Neural crest cell (in vitro differentiated cells): ENCODE measurements at regions not wholly inside any gene's neighbourhood (a gene's known extent, or its start where the extent isn't known, plus 50 kb on each side); places are given as distances from the start of the nearest gene placed in this dataset.
A peak's percentile ranks its signal among the peaks of the same experiment; 100 is the strongest.

ENCODE experiments used
- DNase-seq: peaks from one replicate; pipeline ENCODE4 v3.0.0; 2021; ENCODE audit warnings: low read depth, mixed read lengths, low spot score
- H3K27ac Mint-ChIP-seq: one replicate; pipeline ENCODE4 v1.8.0; 2021; ENCODE audit warnings: mild to moderate bottlenecking, mixed read lengths; ENCODE audit not compliant: unreplicated experiment
- H3K27me3 Mint-ChIP-seq: 2 replicates; pipeline ENCODE4 v1.8.0; 2021; ENCODE audit warnings: low read depth, mild to moderate bottlenecking, mixed read lengths
- H3K36me3 Mint-ChIP-seq: 2 replicates; pipeline ENCODE4 v1.8.0; 2021; ENCODE audit warnings: low read depth, mild to moderate bottlenecking, mixed read lengths
- H3K4me1 Mint-ChIP-seq: 2 replicates; pipeline ENCODE4 v1.8.0; 2021; ENCODE audit warnings: mixed read lengths
- H3K4me3 Mint-ChIP-seq: one replicate; pipeline ENCODE4 v1.8.0; 2021; ENCODE audit warnings: mild to moderate bottlenecking, mixed read lengths
- H3K9me3 Mint-ChIP-seq: 2 replicates; pipeline ENCODE4 v1.8.0; 2021; ENCODE audit warnings: mixed read lengths
- TF ChIP-seq, protein P1 (sequence below): fragments of 200-600 bp; sonication (generic); conservative IDR thresholded peaks from 2 replicates; pipeline ENCODE4 v1.5.0; 2021; ENCODE audit warnings: antibody characterized with exemption, mild to moderate bottlenecking

DNA sequence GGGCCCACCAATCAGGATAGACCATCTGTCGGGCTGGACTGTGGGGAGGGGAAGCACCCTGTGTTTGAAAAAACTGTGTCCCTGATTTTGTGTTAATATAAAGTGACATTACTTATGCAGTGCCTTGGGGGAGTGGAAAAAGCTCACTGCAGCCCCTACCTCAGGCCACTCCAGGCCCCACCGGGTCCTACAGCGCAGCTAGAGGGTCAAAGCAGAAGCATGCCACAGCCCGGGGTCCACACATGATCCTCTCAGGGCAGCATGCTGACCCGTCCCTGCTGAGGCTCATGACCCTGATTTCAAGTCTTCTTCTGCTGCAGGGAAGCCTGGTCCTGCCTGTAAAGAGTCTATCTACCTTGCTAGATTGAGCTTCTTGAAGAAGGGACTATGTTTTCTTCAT, 133.0 kb upstream of the PLCB4 start:
- Mint-ChIP-seq H3K27ac (peak overlapping the region; percentile 77), H3K27me3 (no peaks in the 10 kb centered on the region), H3K4me3 (no peak overlapping the region), H3K4me1 (peaks cover 23% of the 10 kb centered on the region), H3K36me3 (no peaks in the 10 kb centered on the region), H3K9me3 (peaks cover 6% of the 10 kb centered on the region)
- TF ChIP-seq, protein P1, sequence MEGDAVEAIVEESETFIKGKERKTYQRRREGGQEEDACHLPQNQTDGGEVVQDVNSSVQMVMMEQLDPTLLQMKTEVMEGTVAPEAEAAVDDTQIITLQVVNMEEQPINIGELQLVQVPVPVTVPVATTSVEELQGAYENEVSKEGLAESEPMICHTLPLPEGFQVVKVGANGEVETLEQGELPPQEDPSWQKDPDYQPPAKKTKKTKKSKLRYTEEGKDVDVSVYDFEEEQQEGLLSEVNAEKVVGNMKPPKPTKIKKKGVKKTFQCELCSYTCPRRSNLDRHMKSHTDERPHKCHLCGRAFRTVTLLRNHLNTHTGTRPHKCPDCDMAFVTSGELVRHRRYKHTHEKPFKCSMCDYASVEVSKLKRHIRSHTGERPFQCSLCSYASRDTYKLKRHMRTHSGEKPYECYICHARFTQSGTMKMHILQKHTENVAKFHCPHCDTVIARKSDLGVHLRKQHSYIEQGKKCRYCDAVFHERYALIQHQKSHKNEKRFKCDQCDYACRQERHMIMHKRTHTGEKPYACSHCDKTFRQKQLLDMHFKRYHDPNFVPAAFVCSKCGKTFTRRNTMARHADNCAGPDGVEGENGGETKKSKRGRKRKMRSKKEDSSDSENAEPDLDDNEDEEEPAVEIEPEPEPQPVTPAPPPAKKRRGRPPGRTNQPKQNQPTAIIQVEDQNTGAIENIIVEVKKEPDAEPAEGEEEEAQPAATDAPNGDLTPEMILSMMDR, result no peak
- no peak for DNase-seq

DNA sequence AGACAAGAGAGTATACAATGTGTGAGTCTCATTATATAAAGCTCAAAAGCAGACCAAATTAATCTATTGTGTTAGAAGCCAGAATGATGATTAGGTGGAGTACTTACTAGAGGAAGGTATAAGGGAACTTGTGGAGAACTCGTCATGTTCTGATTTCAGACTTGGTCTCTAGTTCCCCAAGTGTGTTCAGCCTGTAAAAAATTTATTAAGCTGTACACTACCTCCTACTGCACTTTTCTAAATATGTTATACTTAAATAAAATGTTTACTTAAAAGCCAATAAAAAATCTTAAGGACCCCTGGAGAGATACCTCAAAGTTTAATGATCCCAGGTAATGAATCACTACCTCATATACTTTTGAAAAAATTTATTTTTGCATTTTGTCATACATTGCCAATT, 130.4 kb upstream of the PLCB4 start:
- Mint-ChIP-seq H3K27ac (no peak overlapping the region), H3K27me3 (no peaks in the 10 kb centered on the region), H3K4me1 (peaks cover 4% of the 10 kb centered on the region), H3K4me3 (no peak overlapping the region), H3K36me3 (no peaks in the 10 kb centered on the region), H3K9me3 (no peaks in the 10 kb centered on the region)
- TF ChIP-seq, protein P1, result no peak
- DNase-seq, result no peak

DNA sequence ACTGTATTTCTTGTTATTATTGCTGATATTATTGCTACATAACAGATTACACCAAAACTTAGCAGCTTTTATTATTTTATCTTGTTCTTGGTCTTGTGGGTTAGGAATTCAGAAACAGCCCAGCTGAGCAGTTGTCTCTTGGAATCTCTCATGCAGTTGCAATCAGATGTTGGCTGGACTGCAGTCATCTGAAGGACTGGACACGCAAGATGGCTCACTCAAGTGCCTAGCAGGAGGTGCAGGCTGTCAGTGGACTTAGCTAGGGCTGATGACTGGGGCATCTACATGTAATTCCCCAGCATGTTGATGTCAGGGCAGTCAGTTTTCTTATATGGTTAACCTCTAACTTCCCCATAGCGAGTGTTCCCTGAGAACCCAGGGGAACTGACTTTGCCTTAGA, 128.6 kb upstream of the PLCB4 start:
- H3K9me3 Mint-ChIP-seq, result no peaks in the 10 kb centered on the region
- no peak overlapping the region for H3K27ac Mint-ChIP-seq
- no peak for DNase-seq
- H3K4me3 Mint-ChIP-seq, result no peak overlapping the region
- H3K4me1 Mint-ChIP-seq, result no peaks in the 10 kb centered on the region
- H3K36me3 Mint-ChIP-seq, result no peaks in the 10 kb centered on the region
- no peaks in the 10 kb centered on the region for H3K27me3 Mint-ChIP-seq
- TF ChIP-seq, protein P1, result no peak

DNA sequence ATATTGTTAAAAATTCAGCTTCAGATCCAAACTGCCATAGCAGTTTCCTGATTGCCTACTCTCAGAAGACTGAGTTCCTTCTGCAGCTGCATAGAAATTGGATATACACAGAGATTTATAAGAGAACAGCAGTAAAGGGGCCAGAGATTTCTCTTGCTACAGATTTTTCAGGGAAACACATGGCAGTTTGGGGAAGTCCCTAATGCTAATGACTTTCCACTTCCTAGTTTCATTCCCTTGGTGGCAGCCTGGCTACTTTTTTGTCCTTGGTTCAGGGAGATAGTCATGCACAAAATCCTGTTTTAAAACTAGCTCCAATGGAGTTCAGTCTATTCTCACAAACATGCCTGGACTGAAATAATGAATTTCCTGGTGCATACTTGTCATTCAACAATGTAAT, 125.3 kb upstream of the PLCB4 start:
- no peak for DNase-seq

DNA sequence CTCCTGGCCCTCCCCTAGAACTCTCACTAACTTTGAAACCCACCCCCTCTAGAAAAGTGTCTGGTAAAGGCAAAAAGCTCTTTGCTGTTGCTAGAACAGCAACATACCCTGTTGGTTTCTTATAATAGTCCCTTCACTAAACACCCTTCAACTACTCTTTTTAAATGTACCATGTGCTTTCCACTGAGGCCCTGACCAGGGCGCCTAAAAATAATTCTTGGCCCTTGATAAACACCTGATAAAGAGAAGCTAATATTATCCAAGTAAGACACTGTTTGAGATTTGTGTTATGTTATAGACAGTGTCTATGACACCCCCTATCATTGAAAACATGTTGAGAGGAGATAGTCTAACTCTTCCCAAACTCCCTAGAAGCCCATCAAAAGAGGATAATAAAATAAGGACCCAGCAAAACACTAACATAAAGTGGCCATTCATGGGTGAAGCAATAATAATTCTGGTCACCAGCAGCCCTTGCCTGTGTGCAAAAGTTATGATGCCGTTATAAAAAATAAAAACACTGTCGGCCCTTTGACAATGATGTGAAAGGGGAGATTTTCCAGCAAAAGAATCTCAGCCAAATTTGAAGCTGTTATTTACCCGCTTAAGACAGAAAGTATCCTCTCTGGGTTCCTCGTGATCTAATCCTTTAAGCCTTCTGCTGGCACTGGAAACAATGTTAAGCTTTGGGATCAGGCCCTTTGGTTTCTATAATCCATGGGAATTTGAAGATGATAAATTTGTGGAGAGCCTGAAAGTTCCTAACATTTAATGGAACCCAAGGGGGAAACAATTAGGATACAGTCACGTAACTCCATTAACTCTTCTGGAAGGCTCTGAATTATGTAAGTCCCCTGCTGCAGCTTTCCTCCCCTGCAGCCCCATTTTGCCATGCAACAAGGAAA, 122.6 kb upstream of the PLCB4 start:
- H3K36me3 Mint-ChIP-seq, result no peaks in the 10 kb centered on the region
- no peak for DNase-seq
- H3K4me1 Mint-ChIP-seq, result peaks cover 11% of the 10 kb centered on the region
- no peak overlapping the region for H3K27ac Mint-ChIP-seq
- no peaks in the 10 kb centered on the region for H3K27me3 Mint-ChIP-seq
- TF ChIP-seq, protein P1, result no peak
- no peak overlapping the region for H3K4me3 Mint-ChIP-seq
- H3K9me3 Mint-ChIP-seq, result no peaks in the 10 kb centered on the region

More for the DNA sequence above, 125.3 kb upstream of the PLCB4 start:
- Mint-ChIP-seq H3K27ac (no peak overlapping the region), H3K9me3 (no peaks in the 10 kb centered on the region), H3K27me3 (no peaks in the 10 kb centered on the region), H3K4me3 (no peak overlapping the region), H3K4me1 (peaks cover 4% of the 10 kb centered on the region), H3K36me3 (no peaks in the 10 kb centered on the region)
- TF ChIP-seq, protein P1, result no peak
